ENCODE measurements at regions not wholly inside any gene's neighbourhood (a gene's known extent, or its start where the extent isn't known, plus 50 kb on each side); places are given as distances from the start of the nearest gene placed in this dataset.

DNA sequence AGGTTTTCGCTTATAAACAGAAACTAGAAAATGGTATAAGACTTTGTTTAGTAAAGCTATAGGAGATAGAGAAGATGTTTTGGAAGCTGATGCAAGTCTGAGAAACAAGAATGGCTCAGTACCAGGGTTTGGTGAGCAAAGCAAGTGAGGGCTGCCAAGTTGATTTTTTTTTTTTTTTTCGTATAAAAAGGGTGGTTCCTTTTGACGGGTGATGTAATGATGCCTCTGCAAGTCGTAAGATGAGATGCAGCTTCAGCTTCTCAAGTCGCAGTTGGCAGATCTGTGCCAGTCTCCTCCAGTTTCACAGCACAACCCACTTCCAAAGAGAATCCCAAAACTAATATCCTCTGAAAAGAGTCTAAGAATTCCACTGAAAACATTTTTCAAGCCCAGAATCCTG lies 252.8 kb upstream of the CDH4 start:
- no peak for TF ChIP-seq POLR2A (IDR thresholded peaks at IDR 0.05)
- TF ChIP-seq, protein P1, sequence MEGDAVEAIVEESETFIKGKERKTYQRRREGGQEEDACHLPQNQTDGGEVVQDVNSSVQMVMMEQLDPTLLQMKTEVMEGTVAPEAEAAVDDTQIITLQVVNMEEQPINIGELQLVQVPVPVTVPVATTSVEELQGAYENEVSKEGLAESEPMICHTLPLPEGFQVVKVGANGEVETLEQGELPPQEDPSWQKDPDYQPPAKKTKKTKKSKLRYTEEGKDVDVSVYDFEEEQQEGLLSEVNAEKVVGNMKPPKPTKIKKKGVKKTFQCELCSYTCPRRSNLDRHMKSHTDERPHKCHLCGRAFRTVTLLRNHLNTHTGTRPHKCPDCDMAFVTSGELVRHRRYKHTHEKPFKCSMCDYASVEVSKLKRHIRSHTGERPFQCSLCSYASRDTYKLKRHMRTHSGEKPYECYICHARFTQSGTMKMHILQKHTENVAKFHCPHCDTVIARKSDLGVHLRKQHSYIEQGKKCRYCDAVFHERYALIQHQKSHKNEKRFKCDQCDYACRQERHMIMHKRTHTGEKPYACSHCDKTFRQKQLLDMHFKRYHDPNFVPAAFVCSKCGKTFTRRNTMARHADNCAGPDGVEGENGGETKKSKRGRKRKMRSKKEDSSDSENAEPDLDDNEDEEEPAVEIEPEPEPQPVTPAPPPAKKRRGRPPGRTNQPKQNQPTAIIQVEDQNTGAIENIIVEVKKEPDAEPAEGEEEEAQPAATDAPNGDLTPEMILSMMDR (IDR thresholded peaks at IDR 0.05), result no peak

Data from uterus (tissue), 2 donors.